ENCODE measurements at regions not wholly inside any gene's neighbourhood (a gene's known extent, or its start where the extent isn't known, plus 50 kb on each side); places are given as distances from the start of the nearest gene placed in this dataset.

DNA sequence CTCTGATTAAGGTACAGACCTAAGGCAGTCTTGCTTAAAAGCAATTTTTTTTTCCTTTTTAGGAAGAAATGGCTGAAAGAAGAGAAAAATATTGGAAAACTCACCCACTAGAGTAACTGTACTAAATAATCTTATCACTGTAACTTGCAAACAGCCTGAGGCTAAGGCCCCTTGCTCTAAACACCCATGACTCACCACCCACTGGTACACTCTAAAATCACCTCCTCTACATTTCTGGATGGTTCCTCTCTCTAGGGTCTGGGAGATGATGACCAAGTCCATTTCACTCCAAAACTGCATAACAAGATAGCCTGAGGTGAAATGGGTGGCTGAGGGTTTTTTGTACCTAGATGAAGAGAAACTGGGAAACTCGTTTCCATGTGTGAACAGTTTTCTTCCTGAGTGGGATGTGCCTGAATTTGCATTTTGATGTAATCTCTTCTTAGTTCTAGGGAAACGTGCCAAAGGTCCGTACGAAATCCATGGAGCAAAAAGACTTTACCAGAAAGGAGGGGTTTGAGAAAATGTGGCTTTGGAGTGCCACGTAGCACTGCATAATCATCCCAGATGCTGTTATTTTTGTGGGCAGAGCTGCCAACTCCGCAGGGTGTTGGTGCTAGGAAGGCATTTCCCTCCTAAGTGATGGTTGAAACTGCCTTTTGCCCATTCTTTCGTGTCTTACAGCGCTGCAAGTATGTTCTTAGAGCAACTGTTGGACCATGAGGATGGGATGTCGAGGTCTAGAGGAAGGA lies 113.5 kb upstream of the C10orf90 start:
- TF ChIP-seq, protein P1, sequence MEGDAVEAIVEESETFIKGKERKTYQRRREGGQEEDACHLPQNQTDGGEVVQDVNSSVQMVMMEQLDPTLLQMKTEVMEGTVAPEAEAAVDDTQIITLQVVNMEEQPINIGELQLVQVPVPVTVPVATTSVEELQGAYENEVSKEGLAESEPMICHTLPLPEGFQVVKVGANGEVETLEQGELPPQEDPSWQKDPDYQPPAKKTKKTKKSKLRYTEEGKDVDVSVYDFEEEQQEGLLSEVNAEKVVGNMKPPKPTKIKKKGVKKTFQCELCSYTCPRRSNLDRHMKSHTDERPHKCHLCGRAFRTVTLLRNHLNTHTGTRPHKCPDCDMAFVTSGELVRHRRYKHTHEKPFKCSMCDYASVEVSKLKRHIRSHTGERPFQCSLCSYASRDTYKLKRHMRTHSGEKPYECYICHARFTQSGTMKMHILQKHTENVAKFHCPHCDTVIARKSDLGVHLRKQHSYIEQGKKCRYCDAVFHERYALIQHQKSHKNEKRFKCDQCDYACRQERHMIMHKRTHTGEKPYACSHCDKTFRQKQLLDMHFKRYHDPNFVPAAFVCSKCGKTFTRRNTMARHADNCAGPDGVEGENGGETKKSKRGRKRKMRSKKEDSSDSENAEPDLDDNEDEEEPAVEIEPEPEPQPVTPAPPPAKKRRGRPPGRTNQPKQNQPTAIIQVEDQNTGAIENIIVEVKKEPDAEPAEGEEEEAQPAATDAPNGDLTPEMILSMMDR (conservative IDR thresholded peaks at IDR 0.05) = no peak
- H3K27ac ChIP-seq = no peak overlapping the region

DNA sequence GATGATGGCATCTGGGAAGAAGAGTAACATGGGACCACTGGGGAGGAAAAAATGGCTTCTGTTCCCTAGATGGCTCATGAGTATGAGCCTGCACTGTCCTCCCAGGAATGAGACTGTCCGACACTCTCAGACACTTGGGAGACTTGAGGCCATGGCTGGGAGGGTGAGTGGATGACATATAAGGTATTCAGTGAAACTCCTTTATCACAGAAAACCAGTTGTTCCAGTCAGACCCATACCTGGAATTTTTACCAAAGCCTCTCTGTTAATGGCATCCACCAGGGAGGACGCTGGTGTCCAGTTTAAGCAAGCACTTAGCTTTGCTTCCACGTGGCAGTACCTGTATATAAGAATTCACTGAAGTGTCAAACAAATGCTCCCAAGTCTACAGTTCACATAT lies 116.7 kb upstream of the C10orf90 start:
- H3K27ac ChIP-seq = no peak overlapping the region

DNA sequence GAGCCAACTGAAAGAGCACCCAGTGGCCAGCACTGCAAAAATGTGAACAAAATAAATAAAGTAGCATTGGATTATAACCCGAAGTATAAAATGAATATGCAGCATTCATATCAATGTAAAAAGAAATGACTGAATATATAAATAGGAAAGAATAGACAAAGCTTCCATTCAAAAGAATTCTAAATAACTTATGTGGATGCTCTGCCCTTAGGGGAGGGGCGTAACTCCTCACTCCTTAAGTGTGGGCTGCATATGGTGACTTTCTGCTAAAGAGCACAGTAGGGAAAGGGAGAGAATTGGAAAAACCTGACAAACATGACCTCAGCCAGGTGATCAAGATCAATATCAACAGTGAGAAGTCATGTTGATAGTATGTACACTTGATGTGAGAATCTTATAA lies 109.9 kb upstream of the DOCK1 start:
- H3K27ac ChIP-seq = no peak overlapping the region
- TF ChIP-seq, protein P1 (conservative IDR thresholded peaks at IDR 0.05) = no peak

More for the DNA sequence above, 116.7 kb upstream of the C10orf90 start:
- TF ChIP-seq, protein P1 (conservative IDR thresholded peaks at IDR 0.05) = no peak

DNA sequence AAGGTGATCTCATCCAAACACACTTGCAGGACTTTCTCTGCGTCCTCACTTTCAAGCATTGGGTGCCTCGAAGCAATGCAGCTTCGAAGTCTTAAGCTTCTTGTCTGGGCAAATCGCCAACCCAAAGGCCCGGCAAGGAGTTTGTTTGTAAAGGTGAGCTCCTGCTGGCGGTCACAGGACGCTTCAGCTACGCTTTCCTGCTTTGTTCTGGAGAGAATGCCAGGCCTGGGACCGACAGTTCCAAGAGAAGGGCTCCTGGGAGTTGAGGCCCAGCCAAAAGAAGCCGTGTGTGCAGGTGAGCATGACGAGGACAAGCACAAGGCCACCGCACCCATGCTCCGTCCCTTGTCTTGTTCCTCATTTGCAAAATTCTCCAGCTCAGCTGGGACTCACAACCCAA lies 106.6 kb upstream of the DOCK1 start:
- TF ChIP-seq, protein P1 (conservative IDR thresholded peaks at IDR 0.05) = 0 out of 2 replicates have a peak, but pooled peaks have one; percentile 20
- peak overlapping the region; percentile 54 for H3K27ac ChIP-seq

DNA sequence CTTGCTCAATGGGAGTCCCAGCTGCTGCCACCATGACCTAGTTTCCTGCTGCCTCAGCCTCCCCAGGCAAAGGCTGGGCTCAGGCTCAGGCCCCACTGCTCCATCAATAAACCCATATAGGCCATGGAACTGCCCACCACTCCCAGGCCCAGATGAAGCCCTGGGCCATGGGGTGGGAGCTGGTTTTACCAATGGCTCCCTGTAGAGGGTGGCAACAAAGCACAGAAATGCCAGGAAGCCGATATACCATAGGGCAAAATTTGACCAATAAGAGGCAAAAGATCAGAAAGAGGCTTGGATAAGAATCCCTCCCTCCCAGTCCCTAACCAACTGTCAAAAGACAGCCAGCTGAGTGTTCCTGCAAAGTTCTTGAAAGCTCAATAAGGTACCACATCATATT lies 101.8 kb upstream of the DOCK1 start:
- H3K27ac ChIP-seq = no peak overlapping the region
- TF ChIP-seq, protein P1 (conservative IDR thresholded peaks at IDR 0.05) = no peak

DNA sequence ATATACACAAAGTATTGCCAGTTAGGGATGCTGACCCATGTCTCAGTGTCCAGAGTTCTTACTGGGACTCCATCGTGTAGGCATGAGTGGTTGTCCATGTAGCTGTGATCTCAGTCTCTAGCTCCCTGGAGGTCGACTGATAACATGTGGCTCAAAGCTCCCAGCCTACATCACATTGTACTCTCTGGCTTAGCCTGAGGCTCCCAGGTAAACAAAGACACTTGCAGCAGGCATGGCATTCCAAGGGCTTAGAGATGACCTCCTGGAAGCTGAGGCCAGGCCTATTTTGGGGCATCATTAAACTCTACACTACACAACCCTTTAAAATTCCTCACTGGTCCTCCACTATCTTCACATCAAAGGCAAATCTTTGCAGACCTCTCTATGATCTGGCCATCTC lies 100.8 kb upstream of the DOCK1 start:
- TF ChIP-seq, protein P1 (conservative IDR thresholded peaks at IDR 0.05) = no peak
- no peak overlapping the region for H3K27ac ChIP-seq

DNA sequence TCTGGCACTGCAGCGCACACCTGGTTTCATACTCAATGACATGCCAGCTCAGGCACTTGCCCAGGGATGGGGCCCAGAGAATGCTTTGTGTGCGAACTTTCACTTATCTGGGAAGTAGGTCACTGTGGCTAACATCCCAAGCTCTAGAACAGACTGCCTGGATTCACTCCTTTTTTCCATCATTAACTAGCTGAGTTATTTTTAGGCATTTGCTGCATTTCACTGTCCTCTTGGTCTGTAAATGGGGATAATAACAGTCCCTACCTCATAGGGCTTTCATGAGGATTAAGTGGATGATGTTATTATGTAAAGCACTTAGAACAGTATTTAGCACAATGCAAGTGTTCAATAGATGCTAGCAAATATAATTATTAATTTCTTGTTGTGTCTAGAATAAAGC lies 98.7 kb upstream of the DOCK1 start:
- TF ChIP-seq, protein P1 (conservative IDR thresholded peaks at IDR 0.05) = no peak

More for the DNA sequence above, 98.7 kb upstream of the DOCK1 start:
- H3K27ac ChIP-seq = no peak overlapping the region

Data from VCaP (cell line).